H1 (cell line): ENCODE measurements at regions not wholly inside any gene's neighbourhood (a gene's known extent, or its start where the extent isn't known, plus 50 kb on each side); places are given as distances from the start of the nearest gene placed in this dataset.
A peak's percentile ranks its signal among the peaks of the same experiment; 100 is the strongest.

Source experiments
- CTCF ChIA-PET: fragments of 300-600 bp; sonication (Branson Sonifier 250); formaldehyde crosslinking; loops from one replicate; lab custom pipeline; 2021; ENCODE audit not compliant: partially characterized antibody; lab: Charles Lee
- POLR2A ChIA-PET: fragments of 300-600 bp; sonication (Branson Sonifier 250); formaldehyde crosslinking; loops from one replicate; lab custom pipeline; 2021; ENCODE audit warnings: inconsistent platforms; ENCODE audit not compliant: partially characterized antibody; lab: Charles Lee
- DNase-seq, 2 experiments: peaks; one replicate each; pipeline versions ENCODE4 v3.0.0 to v3.0.0-alpha.2; 2010 to 2022; ENCODE audit warnings: low spot score in 2 of 2, low read depth in 1 of 2, mixed read lengths in 1 of 2
- FAIRE-seq: peaks from 2 replicates; lab custom pipeline; 2011; peaks lifted over from hg19 to GRCh38; lab: Jason Lieb, UNC
- H2AFZ ChIP-seq: 2 replicates; pipeline ENCODE4 v1.8.1; 2012; ENCODE audit warnings: low read length, inconsistent platforms
- H2AK5ac ChIP-seq: 2 replicates; pipeline ENCODE4 v1.6.1; 2013; ENCODE audit warnings: low read depth, low read length
- H2BK120ac ChIP-seq: replicated peaks from 2 replicates; pipeline ENCODE3; 2013; ENCODE audit warnings: low read depth, low read length, inconsistent platforms
- H2BK12ac ChIP-seq: 2 replicates; pipeline ENCODE4 v1.6.1; 2013; ENCODE audit warnings: low read depth, low read length
- H2BK15ac ChIP-seq: 2 replicates; pipeline ENCODE4 v1.6.1; 2013; ENCODE audit warnings: low read length
- H2BK20ac ChIP-seq: 2 replicates; pipeline ENCODE4 v1.6.1; 2013; ENCODE audit warnings: low read length
- H2BK5ac ChIP-seq: 2 replicates; pipeline ENCODE4 v1.6.1; 2013; ENCODE audit warnings: low read depth, low read length
- H3K14ac ChIP-seq: 2 replicates; pipeline ENCODE4 v1.6.1; 2013; ENCODE audit warnings: inconsistent platforms; ENCODE audit not compliant: insufficient read length
- H3K18ac ChIP-seq: 2 replicates; pipeline ENCODE4 v1.6.1; 2013; ENCODE audit warnings: low read length; ENCODE audit errors: extremely low read depth
- H3K23ac ChIP-seq: 2 replicates; pipeline ENCODE4 v1.6.1; 2013; ENCODE audit warnings: inconsistent platforms; ENCODE audit not compliant: insufficient read length
- H3K23me2 ChIP-seq: 2 replicates; pipeline ENCODE4 v1.6.1; 2013; ENCODE audit warnings: low read depth, low read length
- H3K27ac ChIP-seq: 2 replicates; pipeline ENCODE4 v1.6.1; 2011; ENCODE audit warnings: low read depth, low read length, inconsistent platforms
- H3K27me3 ChIP-seq, 4 experiments: replicated peaks in 1 of 4; 1 replicate in 1 of 4; 2 replicates in 3 of 4; pipeline versions ENCODE4 v1.6.1 to v1.8.1; 2011 to 2013; ENCODE audit warnings: low read length in 3 of 4, mild to moderate bottlenecking in 3 of 4, inconsistent platforms in 2 of 4, mixed read lengths in 2 of 4, moderate library complexity in 1 of 4; ENCODE audit not compliant: control insufficient read depth in 3 of 4, insufficient read depth in 3 of 4; ENCODE audit errors: extremely low read depth in 1 of 4
- H3K36me3 ChIP-seq, 4 experiments: 2 replicates each; pipeline versions ENCODE4 v1.6.1 to v1.8.1; 2011 to 2013; ENCODE audit warnings: mild to moderate bottlenecking in 4 of 4, low read length in 3 of 4, moderate library complexity in 2 of 4, control low read depth in 1 of 4, inconsistent platforms in 1 of 4; ENCODE audit not compliant: insufficient read depth in 4 of 4, control insufficient read depth in 2 of 4
- H3K4ac ChIP-seq: replicated peaks from 2 replicates; pipeline ENCODE3; 2013; ENCODE audit warnings: low read length, low read depth, mixed read lengths, inconsistent platforms; ENCODE audit not compliant: insufficient read length
- H3K4me1 ChIP-seq, 4 experiments: replicated peaks in 1 of 4; 1 replicate in 1 of 4; 2 replicates in 3 of 4; pipeline versions ENCODE4 v1.6.1 to v1.8.1; 2011 to 2013; ENCODE audit warnings: low read length in 3 of 4, inconsistent platforms in 2 of 4, mixed read lengths in 1 of 4; ENCODE audit not compliant: insufficient read depth in 4 of 4, control insufficient read depth in 3 of 4
- H3K4me2 ChIP-seq, 2 experiments: 2 replicates each; pipeline versions ENCODE4 v1.6.1 to v1.8.1; 2011 to 2013; ENCODE audit warnings: low read depth in 2 of 2, low read length in 2 of 2, control low read depth in 1 of 2, inconsistent platforms in 1 of 2, mild to moderate bottlenecking in 1 of 2; ENCODE audit not compliant: insufficient read depth in 1 of 2
- H3K4me3 ChIP-seq, 4 experiments: fragments of 200-600, 300-600 bp in 1 of 4; sonication (generic), shearing (Covaris generic), sonication (Bioruptor Twin) in 1 of 4; 2 replicates each; pipeline versions ENCODE4 v1.5.1 to v1.8.1; 2011 to 2016; ENCODE audit warnings: low read length in 4 of 4, low read depth in 3 of 4, control low read depth in 2 of 4, inconsistent platforms in 2 of 4, mild to moderate bottlenecking in 2 of 4, mixed read lengths in 1 of 4, moderate library complexity in 1 of 4; ENCODE audit not compliant: insufficient read depth in 2 of 4; ENCODE audit errors: extremely low read depth in 1 of 4
- H3K56ac ChIP-seq: replicated peaks from 2 replicates; pipeline ENCODE3; 2013; ENCODE audit warnings: low read depth, mild to moderate bottlenecking, mixed read lengths, low read length, inconsistent platforms; ENCODE audit not compliant: insufficient read length
- H3K79me1 ChIP-seq: 2 replicates; pipeline ENCODE4 v1.6.1; 2013; ENCODE audit warnings: low read depth, low read length, control low read depth
- H3K79me2 ChIP-seq, 2 experiments: 2 replicates each; pipeline versions ENCODE4 v1.6.1 to v1.8.1; 2012 to 2013; ENCODE audit warnings: low read length in 2 of 2, mild to moderate bottlenecking in 2 of 2, inconsistent platforms in 1 of 2; ENCODE audit not compliant: insufficient read depth in 2 of 2, control insufficient read depth in 1 of 2
- H3K9ac ChIP-seq, 4 experiments: replicated peaks in 1 of 4; 1 replicate in 1 of 4; 2 replicates in 3 of 4; pipeline versions ENCODE4 v1.6.1 to v1.8.1; 2011 to 2013; ENCODE audit warnings: low read depth in 3 of 4, low read length in 3 of 4, control low read depth in 2 of 4, mild to moderate bottlenecking in 2 of 4, moderate library complexity in 2 of 4, inconsistent platforms in 1 of 4; ENCODE audit errors: extremely low read depth in 1 of 4
- H3K9me3 ChIP-seq, 2 experiments: 2 replicates each; pipeline versions ENCODE4 v1.6.1 to v1.8.1; 2012 to 2013; ENCODE audit warnings: mild to moderate bottlenecking in 2 of 2, moderate library complexity in 2 of 2, control low read depth in 1 of 2, inconsistent platforms in 1 of 2, low read depth in 1 of 2, low read length in 1 of 2, mixed read lengths in 1 of 2; ENCODE audit not compliant: insufficient read depth in 2 of 2
- H4K20me1 ChIP-seq, 2 experiments: replicated peaks in 1 of 2; 2 replicates each; pipeline versions ENCODE3 to v1.8.1; 2011 to 2013; ENCODE audit warnings: inconsistent platforms in 2 of 2, low read length in 2 of 2, mild to moderate bottlenecking in 1 of 2; ENCODE audit not compliant: insufficient read depth in 2 of 2, control insufficient read depth in 1 of 2
- H4K5ac ChIP-seq: 2 replicates; pipeline ENCODE4 v1.6.1; 2013; ENCODE audit warnings: low read length, low read depth, mixed read lengths, inconsistent platforms; ENCODE audit not compliant: insufficient read length
- H4K8ac ChIP-seq: 2 replicates; pipeline ENCODE4 v1.8.0; 2013; ENCODE audit warnings: mild to moderate bottlenecking, moderate library complexity, low read length, inconsistent platforms; ENCODE audit not compliant: insufficient read depth; ENCODE audit errors: extremely low read depth
- H4K91ac ChIP-seq: replicated peaks from 2 replicates; pipeline ENCODE3; 2013; ENCODE audit warnings: low read length, mixed read lengths, inconsistent platforms; ENCODE audit not compliant: insufficient read length
- BRCA1 ChIP-seq: IDR thresholded peaks from 2 replicates; pipeline ENCODE4 v1.6.1; 2012; ENCODE audit warnings: low read depth, low read length, improper control_type of control experiment
- CEBPB ChIP-seq: IDR thresholded peaks from 2 replicates; pipeline ENCODE4 v1.6.1; 2012; ENCODE audit warnings: low read depth, low read length
- CHD2 ChIP-seq: IDR thresholded peaks from 2 replicates; pipeline ENCODE4 v1.6.1; 2012; ENCODE audit warnings: low read length, improper control_type of control experiment
- EZH2 ChIP-seq: fragments of 200-600 bp; sonication (generic); IDR thresholded peaks from 2 replicates; pipeline ENCODE4 v1.7.1; 2012; ENCODE audit warnings: low read depth, mild to moderate bottlenecking, moderate library complexity, low read length, inconsistent platforms; ENCODE audit not compliant: severe bottlenecking
- FOSL1 ChIP-seq: IDR thresholded peaks from 2 replicates; pipeline ENCODE4 v1.6.1; 2011; ENCODE audit warnings: mild to moderate bottlenecking, low read depth, low read length, moderate library complexity; ENCODE audit not compliant: insufficient read depth
- POLR2A ChIP-seq, 2 experiments: IDR thresholded peaks; 1 replicate in 1 of 2; 2 replicates in 1 of 2; pipeline ENCODE4 v1.6.1; 2011; ENCODE audit warnings: low read depth in 2 of 2, low read length in 2 of 2, mild to moderate bottlenecking in 2 of 2; ENCODE audit errors: control extremely low read depth in 1 of 2
- RNF2 ChIP-seq: fragments of 200-900, 300-1000 bp; sonication (generic); IDR thresholded peaks from 2 replicates; pipeline ENCODE4 v1.7.1; 2016; ENCODE audit warnings: borderline replicate concordance, low read depth, mild to moderate bottlenecking, antibody characterized with exemption, low read length; ENCODE audit not compliant: poor library complexity, severe bottlenecking; ENCODE audit errors: missing control alignments
- SIN3A ChIP-seq, 2 experiments: IDR thresholded peaks in 1 of 2; conservative IDR thresholded peaks in 1 of 2; 2 replicates each; pipeline ENCODE4 v1.6.1; 2011 to 2012; ENCODE audit warnings: low read length in 2 of 2, improper control_type of control experiment in 1 of 2, low read depth in 1 of 2, mild to moderate bottlenecking in 1 of 2
- SIRT6 ChIP-seq: IDR thresholded peaks from one replicate; pipeline ENCODE4 v1.7.1; 2012; ENCODE audit warnings: low read length, inconsistent platforms
- SP1 ChIP-seq: IDR thresholded peaks from 2 replicates; pipeline ENCODE4 v1.6.1; 2011; ENCODE audit warnings: low read depth, low read length
- TEAD4 ChIP-seq: IDR thresholded peaks from 2 replicates; pipeline ENCODE4 v1.6.1; 2012; ENCODE audit warnings: low read depth, low read length, inconsistent platforms, mixed read lengths
- WGBS, 2 experiments: shearing (Covaris generic) in 1 of 2; methylation state at CpG; one replicate each; pipeline versions ENCODE4 v1.1.6 to v1.1.7; 2013 to 2015; ENCODE audit warnings: low lambda C conversion rate in 2 of 2, mixed read lengths in 2 of 2, inconsistent platforms in 1 of 2, low coverage in 1 of 2, missing lambda C conversion rate in 1 of 2; ENCODE audit not compliant: insufficient replicate concordance in 2 of 2, insufficient coverage in 1 of 2, insufficient read length in 1 of 2; ENCODE audit errors: extremely low coverage in 1 of 2, missing lambda C conversion rate in 1 of 2; 5-methylcytosine and 5-hydroxymethylcytosine counted together
- TF ChIP-seq, protein P1 (sequence below), 3 experiments: IDR thresholded peaks; 1 replicate in 2 of 3; 2 replicates in 1 of 3; pipeline versions ENCODE4 v1.5.1 to v1.6.1; 2011; ENCODE audit warnings: low read length in 3 of 3, mild to moderate bottlenecking in 3 of 3, inconsistent platforms in 2 of 3, low read depth in 1 of 3, moderate library complexity in 1 of 3; ENCODE audit not compliant: insufficient read depth in 1 of 3; ENCODE audit errors: control extremely low read depth in 1 of 3

DNA sequence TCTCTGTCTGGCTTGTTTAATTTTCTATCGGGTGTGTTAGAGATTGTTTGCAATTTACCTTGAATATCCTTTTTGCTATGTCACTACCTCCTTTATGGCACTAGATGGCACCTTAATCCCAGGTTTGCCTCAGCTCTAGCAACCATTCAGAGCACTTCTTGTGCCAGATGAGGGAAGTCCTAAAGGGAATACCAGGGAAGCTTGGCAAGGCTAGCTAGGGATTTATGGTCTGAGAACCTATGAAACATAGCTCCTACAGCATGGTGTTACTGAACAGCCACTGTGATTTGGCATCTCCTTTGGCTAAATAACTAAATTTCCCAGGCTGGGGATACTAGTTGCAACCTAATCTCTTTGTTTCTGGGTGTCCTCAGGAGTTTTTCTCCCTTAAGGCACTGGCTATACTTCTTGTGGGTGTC lies 69.0 kb upstream of the VOPP1 start:
- no peak overlapping the region for H4K91ac ChIP-seq
- no peaks in the 10 kb centered on the region for H3K79me2 ChIP-seq
- H3K4me3 ChIP-seq, result no peak overlapping the region
- H3K23me2 ChIP-seq, result no peaks in the 10 kb centered on the region
- H3K18ac ChIP-seq, result no peak overlapping the region
- H2BK15ac ChIP-seq, result no peak overlapping the region
- no peak overlapping the region for H3K23ac ChIP-seq
- ChIA-PET POLR2A (no interaction called here), CTCF (interaction anchor here (0.6 to 3.1 kb wide), 9 partner anchors 10 to 437 kb away, joined by 3 to 14 read pairs (median 3); no protein-coding TSS in a partner anchor)
- WGBS, 2 experiments, result 17% methylated on average over 1 of the region's 1 CpG; no CpG with 5 or more reads in 1 of the 2 experiments
- H3K4me2 ChIP-seq, result no peak overlapping the region
- no peak overlapping the region for H3K27ac ChIP-seq
- no peak overlapping the region for H2BK5ac ChIP-seq
- H3K56ac ChIP-seq, result no peak overlapping the region
- no peak overlapping the region for H4K5ac ChIP-seq
- no peak overlapping the region for H3K4ac ChIP-seq
- H2AFZ ChIP-seq, result 0 out of 2 replicates have a peak overlapping the region, but pooled peaks have one; percentile 63
- no peaks in the 10 kb centered on the region for H4K20me1 ChIP-seq
- no peak overlapping the region for H4K8ac ChIP-seq
- FAIRE-seq (peak; percentile 98), DNase-seq (peak in 1 of 2 experiments; percentile 13)
- H2BK12ac ChIP-seq, result no peak overlapping the region
- H3K79me1 ChIP-seq, result no peaks in the 10 kb centered on the region
- no peaks in the 10 kb centered on the region for H3K9me3 ChIP-seq
- H2BK20ac ChIP-seq, result no peak overlapping the region
- H2BK120ac ChIP-seq, result no peak overlapping the region
- H3K36me3 ChIP-seq, result no peaks in the 10 kb centered on the region
- H3K14ac ChIP-seq, result no peak overlapping the region
- H3K27me3 ChIP-seq, result no peaks in the 10 kb centered on the region
- H3K4me1 ChIP-seq, result no peaks in the 10 kb centered on the region
- no peak overlapping the region for H2AK5ac ChIP-seq
- no peak overlapping the region for H3K9ac ChIP-seq
- TF ChIP-seq BRCA1, result no peak
- TF ChIP-seq CHD2, result no peak
- no peak for TF ChIP-seq POLR2A (IDR thresholded peaks at IDR 0.05; ENCODE audit: control extremely low read depth in 1 of 2, low read depth in 2 of 2, low read length in 2 of 2)
- TF ChIP-seq RNF2, result no peak
- TF ChIP-seq FOSL1, result no peak
- no peak for TF ChIP-seq SP1
- no peak for TF ChIP-seq CEBPB
- TF ChIP-seq TEAD4, result 0 out of 2 replicates have a peak, but pooled peaks have one; percentile 17
- no peak for TF ChIP-seq EZH2
- no peak for TF ChIP-seq SIN3A (conservative IDR thresholded peaks at IDR 0.05 in 1 of 2, IDR thresholded peaks at IDR 0.05 in 1 of 2; ENCODE audit: low read depth in 1 of 2, low read length in 2 of 2)
- TF ChIP-seq SIRT6, result no peak
- TF ChIP-seq, protein P1, sequence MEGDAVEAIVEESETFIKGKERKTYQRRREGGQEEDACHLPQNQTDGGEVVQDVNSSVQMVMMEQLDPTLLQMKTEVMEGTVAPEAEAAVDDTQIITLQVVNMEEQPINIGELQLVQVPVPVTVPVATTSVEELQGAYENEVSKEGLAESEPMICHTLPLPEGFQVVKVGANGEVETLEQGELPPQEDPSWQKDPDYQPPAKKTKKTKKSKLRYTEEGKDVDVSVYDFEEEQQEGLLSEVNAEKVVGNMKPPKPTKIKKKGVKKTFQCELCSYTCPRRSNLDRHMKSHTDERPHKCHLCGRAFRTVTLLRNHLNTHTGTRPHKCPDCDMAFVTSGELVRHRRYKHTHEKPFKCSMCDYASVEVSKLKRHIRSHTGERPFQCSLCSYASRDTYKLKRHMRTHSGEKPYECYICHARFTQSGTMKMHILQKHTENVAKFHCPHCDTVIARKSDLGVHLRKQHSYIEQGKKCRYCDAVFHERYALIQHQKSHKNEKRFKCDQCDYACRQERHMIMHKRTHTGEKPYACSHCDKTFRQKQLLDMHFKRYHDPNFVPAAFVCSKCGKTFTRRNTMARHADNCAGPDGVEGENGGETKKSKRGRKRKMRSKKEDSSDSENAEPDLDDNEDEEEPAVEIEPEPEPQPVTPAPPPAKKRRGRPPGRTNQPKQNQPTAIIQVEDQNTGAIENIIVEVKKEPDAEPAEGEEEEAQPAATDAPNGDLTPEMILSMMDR (IDR thresholded peaks at IDR 0.05; ENCODE audit: control extremely low read depth in 1 of 3, insufficient read depth in 1 of 3, low read depth in 1 of 3, low read length in 3 of 3), result peak in 2 of 3 experiments; percentile 77 to 82; a peak in 3 of 4 replicates
